Dedifferentiated amniotic fluid mesenchymal stem cell (primary cell): ENCODE measurements at regions not wholly inside any gene's neighbourhood (a gene's known extent, or its start where the extent isn't known, plus 50 kb on each side); places are given as distances from the start of the nearest gene placed in this dataset.
"Not testable (repeated sequence)": the region's sequence is repeated elsewhere in the genome, so short reads cannot be mapped to it uniquely, and the experiment has no call there.

Source experiments
- DNase-seq: peaks from one replicate; pipeline ENCODE4 v3.0.0-alpha.2; 2016; ENCODE audit errors: extremely low spot score

GRCh38 chr2:66242888-66243287 lies 192.0 kb upstream of the MEIS1 start:
- not testable (repeated sequence) for DNase-seq

DNA sequence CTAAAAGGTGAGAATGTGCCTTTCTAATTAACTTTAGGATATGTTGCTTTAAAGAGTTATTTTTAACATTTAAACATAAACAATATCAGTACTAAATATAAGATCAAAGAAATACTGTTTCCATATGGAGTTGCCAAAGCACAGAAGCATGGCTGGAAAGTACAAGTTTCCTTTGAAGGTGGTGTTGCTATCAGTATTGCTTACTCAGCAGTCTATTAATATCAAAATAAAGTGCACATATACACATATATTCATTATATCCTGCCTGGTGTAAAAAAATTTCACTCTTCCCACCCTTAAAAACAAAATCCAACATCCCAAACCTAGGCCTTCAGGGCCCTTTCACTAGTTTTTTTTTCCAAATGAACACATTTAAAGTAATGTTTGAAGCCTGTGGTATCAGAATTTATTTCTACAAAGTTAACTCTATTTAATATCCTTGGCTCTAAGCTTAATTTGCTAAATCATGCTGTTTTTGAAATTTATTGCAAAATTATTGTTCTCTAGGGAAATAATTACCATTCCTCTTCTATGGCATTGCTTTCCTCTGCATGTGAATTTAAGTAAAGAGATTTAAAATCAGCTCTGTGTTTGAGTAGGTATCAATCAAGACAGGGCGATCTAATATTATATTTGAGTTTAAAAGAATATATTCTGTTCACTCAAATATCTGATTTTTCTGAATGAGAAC lies 192.7 kb upstream of the MEIS1 start:
- DNase-seq, result no peak

- DNase-seq, result no peak
Measured at GRCh38 chr2:66240286-66240685, 194.6 kb upstream of the MEIS1 start.

DNA sequence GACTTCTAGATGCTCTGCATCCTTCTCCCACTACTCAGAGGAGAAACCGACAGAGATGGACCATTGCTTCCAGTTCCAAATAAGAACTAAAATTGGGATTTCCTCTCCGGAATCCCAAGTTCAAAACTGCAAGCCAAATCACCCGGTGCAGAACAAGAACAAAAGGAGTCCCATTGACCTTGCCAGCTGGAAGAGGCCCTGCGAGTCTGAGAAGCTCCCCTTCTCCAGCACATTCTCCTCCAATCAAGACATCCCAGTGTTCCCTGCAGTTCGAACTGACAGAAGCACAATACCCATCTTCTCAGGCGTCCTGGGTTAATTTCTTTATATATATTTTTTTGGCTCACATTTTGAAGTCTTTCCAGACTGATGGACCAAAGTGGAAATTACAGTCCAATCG lies 195.3 kb upstream of the MEIS1 start:
- no peak for DNase-seq

GRCh38 chr2:66237803-66238379 lies 197.0 kb upstream of the MEIS1 start:
- DNase-seq, result no peak

DNA sequence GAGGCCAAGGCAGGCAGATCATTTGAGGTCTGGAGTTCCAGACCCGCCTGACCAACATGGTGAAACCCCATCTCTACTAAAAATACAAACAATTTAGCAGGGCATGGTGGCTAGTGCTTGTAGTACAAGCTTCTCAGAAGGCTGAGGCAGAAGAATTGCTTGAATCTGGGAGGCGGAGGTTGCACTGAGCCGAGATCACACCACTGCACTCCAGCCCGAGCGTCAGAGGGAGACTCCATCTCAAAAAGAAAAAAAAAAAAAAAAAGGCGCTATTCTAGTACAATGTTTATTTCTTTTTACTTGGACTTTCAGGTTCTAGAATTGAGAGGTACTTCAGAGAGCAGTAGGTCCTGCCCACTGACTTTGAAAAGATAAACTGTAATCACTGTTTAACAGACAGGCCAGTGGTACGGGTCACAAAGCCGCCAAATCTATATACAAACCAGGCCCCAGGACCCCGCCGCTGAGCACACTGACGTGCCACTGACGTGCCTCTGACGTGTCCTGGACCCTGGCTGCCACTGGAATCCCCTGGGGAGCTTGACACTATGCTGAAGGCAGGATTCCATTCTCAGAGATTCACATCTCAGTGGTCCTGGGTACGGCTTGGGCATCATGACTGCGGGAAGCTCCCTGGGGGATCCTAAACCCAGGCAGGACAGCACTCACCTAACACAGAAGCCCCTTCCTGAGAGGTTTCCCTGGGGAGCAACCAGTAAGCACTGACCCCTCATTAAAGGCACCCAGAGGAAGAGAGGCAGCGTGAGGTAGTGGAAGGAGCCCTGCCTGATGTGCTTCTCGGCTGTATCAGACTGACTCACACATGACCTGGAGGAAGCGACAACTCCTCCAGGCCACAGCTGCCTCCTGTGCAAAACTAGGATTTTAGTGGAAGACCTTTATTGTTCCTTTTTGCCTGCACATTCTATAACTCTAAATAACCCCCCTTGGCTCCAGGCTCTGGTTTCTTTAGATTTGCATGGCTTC lies 197.8 kb upstream of the MEIS1 start:
- DNase-seq, result no peak

DNA sequence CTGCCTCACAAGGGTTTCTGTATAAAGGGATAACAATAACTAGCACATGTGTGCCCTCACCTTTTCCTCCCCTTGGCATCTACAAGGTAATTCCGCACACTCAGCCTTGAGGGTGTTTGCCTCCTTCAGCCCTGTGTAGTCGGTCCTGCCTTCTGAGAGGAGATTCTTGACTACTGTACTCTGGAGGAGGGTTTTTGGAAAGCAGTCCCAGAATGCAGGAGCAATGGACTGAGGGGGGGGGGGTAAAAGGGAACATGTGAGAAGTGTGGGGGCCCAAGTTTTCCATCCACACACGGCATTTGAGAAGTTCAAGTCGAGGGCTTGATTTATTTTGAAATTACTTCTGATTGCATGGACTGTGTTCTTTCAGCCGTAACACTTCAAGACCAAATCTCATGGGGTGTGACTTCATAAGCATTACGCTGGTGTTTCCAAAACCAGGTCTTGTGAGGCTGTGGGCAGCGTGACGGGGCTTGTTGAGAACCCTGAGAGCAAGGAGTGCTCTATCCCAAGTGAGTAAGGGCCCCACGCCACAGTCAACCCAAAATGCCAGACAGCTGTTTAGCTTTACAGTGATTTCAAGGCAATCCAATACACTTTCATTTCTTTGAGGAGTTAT lies 198.7 kb upstream of the MEIS1 start:
- no peak for DNase-seq

DNA sequence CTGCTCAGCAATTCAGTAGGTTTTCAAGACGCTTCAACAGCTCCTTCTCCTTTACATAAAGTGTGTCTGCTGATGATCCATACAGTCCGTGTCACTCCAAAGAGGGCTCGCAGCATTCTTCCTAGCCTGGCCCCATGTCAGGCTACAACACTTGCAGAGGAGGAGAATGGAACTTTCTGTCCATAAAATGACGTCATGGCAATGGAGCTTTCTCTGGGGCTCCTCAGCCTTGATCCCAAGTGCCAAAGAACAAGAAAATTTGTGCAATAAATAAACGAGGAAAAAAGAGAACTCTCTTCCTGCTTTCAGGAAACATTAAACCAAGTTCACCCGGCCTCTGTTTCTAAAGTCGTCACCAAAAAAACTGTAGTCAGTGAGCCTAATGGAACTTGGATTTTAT lies 199.5 kb upstream of the MEIS1 start:
- no peak for DNase-seq

DNA sequence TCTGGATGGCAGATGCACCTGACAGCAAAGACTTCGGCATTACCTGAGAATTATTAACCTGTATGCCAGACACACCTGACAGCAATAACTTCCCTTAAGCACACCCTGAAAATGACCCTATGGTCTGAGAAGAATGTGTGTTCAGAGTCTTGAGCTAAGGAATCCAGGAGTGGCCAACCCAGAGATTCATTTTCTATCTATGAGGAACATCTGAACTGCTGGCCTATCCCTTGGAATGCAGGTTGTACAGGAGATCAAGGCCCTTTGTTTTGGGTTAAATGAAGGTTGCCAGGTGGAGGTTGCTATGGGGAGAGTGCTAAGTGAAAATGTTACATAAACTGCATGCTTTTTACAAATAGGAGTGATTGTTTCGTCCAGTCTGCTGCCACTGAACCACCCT lies 200.9 kb upstream of the MEIS1 start:
- DNase-seq, result no peak

DNA sequence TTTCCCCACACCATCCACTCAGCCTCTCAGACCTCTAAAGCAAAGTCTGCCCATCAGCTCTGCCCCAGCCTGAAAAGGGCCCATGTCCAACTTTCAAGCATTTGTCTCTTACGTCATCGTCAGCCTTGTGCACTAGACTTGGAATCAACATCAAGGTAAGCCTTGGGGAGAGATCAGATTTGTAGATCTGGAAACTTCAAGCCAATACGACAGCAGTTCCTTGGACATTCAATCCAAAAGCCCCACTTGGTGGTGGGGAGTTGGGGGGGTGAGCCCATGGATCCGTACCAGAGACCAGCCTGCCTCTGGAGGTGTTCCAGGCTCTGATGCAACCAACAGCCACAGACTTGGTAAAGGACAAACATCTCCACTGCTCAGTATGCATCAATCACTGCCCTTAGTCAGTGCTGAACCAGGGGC lies 206.8 kb upstream of the MEIS1 start:
- DNase-seq, result no peak

DNA sequence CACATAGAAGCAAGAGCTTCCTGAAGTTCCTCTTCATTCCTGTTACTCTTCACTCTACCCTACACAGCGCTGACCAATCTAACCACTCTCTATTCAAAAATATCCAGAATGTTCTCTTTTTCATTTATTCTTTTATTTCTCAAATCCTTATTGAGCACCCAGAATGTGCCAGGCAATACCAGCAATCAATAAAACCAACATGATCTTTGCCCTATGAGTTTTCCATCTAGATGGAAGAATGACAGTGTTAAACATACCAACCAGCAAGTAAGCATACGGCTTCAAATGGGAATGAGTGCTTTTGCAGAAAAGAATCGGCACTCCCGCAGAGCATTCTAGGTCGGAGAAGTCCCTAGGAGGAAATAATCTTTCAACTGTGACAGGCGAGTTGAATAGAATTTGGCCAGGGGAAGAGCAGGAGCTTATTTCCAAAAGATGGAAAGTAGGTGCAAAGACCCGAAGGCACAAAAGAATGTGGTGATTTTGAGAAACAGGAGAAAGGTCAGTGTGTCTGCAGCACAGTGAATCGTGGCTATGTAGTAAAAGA lies 217.8 kb upstream of the MEIS1 start:
- no peak for DNase-seq

- no peak for DNase-seq
Measured at GRCh38 chr2:66212749-66213148, 222.2 kb upstream of the MEIS1 start.

GRCh38 chr2:66202586-66202985 lies 232.3 kb upstream of the MEIS1 start:
- DNase-seq, result no peak

GRCh38 chr2:66201242-66201641 lies 233.7 kb upstream of the MEIS1 start:
- no peak for DNase-seq

DNA sequence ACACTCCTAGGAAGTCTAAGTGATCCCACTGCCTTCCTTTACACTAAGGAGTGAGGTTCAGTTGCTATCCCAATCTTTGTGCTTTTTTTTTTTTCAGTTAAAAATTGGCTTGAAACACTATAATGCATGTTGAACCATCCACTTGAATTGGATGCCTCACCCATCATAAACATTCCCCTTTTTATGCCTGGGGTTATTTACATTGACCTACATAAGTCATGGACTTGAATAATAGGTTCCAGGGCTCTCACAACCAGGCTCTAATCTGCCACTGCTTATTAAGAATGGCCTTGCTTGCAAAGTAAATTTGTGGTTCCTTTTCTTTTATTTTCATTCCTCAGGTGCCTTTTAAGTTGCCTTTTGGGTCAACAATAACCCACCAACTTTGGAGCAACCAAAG lies 236.1 kb upstream of the MEIS1 start:
- DNase-seq, result no peak

DNA sequence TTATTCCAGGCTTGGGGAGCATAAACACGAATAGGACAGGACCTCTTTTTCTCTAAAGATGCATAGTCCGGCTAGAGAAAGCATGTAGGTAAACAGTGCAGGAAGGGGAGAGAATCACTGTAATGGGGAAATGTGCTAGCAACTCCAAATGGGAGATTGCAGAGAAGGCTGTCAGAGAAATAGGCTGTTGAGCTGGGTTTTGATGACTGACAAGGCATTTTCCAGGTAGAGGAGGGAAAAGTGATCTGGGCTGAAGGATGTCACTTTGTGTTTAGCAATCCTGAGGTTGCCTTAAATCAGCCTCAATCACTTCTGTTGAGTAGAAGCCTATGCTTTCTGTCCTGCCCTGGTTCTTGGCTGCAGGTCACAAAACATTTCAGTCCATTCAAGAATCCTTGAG lies 242.0 kb upstream of the MEIS1 start:
- DNase-seq, result no peak

DNA sequence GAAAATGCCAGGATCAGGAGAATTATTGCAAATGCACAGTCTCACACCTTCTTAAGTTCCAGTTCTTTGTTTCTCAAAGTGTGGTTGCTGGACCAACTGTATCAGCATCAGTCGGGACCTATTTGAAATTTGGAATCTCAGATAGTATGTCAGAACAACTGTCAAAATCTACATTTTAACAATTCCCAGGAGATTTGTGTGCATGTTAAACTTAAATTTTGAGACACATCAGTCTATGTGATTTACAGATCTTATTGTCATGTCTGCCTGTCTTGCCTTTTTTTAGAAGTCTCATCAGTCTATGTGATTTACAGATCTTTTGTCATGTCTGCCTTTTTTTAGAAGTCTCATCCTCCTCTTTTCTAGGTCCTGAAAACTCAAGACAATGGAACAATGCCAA lies 243.6 kb upstream of the MEIS1 start:
- DNase-seq, result no peak

GRCh38 chr2:66189553-66189952 lies 245.4 kb upstream of the MEIS1 start:
- no peak for DNase-seq

GRCh38 chr2:66186537-66186936 lies 248.4 kb upstream of the MEIS1 start:
- no peak for DNase-seq

GRCh38 chr2:66185497-66186054 lies 249.3 kb upstream of the MEIS1 start:
- DNase-seq, result no peak

DNA sequence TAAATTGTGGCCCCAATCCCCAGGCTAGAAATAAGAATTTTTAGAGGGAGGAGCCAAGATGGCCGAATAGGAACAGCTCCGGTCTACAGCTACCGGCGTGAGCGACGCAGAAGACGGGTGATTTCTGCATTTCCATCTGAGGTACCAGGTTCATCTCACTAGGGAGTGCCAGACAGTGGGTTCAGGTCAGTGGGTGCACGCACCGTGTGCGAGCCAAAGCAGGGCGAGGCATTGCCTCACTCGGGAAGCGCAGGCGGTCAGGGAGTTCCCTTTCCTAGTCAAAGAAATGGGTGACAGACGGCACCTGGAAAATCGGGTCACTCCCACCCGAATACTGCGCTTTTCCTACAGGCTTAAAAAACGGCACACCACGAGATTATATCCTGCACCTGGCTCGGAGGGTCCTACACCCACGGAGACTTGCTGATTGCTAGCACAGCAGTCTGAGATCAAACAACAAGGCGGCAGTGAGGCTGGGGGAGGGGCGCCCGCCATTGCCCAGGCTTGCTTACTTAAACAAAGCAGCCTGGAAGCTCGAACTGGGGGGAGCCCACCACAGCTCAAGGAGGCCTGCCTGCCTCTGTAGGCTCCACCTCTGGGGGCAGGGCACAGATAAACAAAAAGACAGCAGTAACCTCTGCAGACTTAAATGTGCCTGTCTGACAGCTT lies 257.7 kb upstream of the MEIS1 start:
- DNase-seq, result not testable (repeated sequence)
